ENCODE measurements at regions not wholly inside any gene's neighbourhood (a gene's known extent, or its start where the extent isn't known, plus 50 kb on each side); places are given as distances from the start of the nearest gene placed in this dataset.

DNA sequence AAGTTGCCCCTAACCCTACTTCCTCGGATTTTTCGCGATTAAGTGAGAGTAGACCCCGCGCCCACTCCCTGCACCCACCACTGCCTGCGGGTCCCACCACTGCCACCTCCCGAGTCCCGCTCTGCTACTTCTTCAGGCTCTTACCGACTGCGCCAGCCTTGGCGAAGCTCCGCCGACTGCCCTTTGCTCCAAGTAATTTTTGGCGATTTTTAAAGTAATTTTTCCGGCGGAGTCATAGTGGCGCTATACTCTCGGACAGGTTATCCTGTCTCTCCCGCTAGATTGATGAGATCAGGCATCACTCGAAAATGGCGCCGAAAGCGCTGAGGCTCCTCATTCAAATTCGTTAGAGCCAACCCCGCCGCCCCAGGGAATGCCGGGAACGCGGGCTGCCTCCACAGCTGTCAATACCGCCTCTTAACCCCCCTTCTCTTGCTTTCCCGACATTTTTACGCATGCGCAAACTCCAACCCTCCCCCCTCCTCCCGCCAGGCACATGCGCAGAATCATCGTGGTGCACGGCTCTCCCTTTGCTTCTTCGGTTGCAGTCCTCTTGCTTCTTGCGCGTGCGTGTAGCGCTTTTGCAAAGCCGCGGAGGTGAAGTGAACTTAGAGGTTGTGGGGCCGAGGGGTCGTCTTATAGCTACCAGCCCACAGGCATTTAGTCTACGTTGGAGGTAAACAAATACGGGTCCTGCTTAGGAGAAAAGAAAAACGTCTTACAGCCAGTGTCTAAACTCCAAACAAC is 66.6 kb downstream of the KCNRG start:
- TF ChIP-seq POLR2A (IDR thresholded peaks at IDR 0.05) (no peak), POLR2AphosphoS5 (IDR thresholded peaks at IDR 0.05) (peak; percentile 64 to 88 (median 68)), CTCF (IDR thresholded peaks at IDR 0.05) (no peak), EP300 (IDR thresholded peaks at IDR 0.05) (no peak)
